ENCODE measurements at regions not wholly inside any gene's neighbourhood (a gene's known extent, or its start where the extent isn't known, plus 50 kb on each side); places are given as distances from the start of the nearest gene placed in this dataset.

DNA sequence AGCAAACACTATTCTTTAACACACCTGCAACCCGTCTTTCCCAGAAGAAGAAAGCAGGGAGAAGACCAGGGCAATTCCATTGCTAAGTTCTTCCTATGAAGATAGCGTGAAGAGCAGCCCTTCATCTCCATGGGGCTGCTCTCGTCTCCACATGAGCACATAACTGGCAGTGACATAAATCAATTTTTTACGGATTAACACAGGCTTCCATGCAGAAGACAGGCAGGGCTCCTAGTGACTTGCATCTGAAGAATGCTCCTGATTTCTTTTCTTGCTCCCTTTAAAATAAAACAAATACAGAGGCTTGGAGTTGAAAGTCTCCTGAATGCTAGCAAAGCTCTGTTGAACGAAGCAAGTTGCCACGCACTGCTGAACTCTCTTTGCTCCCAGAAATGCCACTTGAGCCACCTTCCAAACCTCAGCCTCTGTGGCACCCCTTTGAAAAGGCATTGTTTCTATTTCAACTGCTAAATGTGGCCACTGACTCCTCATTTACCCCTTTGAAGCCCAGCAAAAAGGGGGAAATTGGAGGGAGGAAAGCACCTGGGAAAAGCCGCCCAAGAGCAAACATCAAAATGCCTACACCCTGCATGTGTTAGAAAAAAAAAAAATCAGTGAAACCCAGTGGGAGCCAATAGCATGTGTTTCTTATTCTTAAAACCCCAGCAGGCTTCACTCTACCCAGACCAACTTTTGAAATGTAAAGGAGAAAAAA lies 383.7 kb downstream of the IDS start:
- no peak for TF ChIP-seq POLR2A (IDR thresholded peaks at IDR 0.05)
- ATAC-seq, result no peak
- Histone ChIP-seq H3K27ac (no peak overlapping the region), H3K4me3 (no peak overlapping the region), H3K9me3 (no peaks in the 10 kb centered on the region), H3K4me1 (no peaks in the 10 kb centered on the region), H3K27me3 (no peaks in the 10 kb centered on the region), H3K36me3 (no peaks in the 10 kb centered on the region)
- intact Hi-C loops (cut with DNase I; ENCODE audit: low total_unique reads), result no loop called here
- in situ Hi-C loops (cut with MboI; ENCODE audit: low sequenced_read_pairs in 4 of 4), result no loop called here
- no peak for DNase-seq

DNA sequence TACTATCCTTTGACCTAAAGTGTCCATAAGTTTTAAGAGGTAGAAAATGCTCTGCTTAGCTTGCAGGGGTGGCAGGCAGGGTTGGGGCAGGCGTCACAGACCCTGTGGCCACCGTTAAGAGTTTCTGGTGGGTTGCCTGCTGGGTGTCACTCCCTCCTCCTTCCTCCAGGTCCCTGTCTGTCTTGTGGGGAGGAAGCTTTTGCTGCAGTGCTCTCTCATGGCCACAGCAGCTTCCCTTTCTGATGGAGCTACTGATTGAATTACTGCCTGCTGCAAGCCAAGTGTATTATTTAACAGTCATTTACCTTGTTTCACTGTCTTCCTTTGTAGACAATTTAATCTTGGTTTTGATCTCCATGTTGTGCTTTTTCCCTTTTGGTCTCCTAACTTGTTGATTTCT lies 384.6 kb downstream of the IDS start:
- intact Hi-C loops (cut with DNase I; ENCODE audit: low total_unique reads), result no loop called here
- ATAC-seq (no peak), DNase-seq (no peak)
- Histone ChIP-seq H3K27me3 (no peaks in the 10 kb centered on the region), H3K4me3 (no peak overlapping the region), H3K9me3 (no peaks in the 10 kb centered on the region), H3K4me1 (no peaks in the 10 kb centered on the region), H3K27ac (no peak overlapping the region), H3K36me3 (no peaks in the 10 kb centered on the region)
- in situ Hi-C loops (cut with MboI; ENCODE audit: low sequenced_read_pairs in 4 of 4), result no loop called here
- TF ChIP-seq, protein P1, sequence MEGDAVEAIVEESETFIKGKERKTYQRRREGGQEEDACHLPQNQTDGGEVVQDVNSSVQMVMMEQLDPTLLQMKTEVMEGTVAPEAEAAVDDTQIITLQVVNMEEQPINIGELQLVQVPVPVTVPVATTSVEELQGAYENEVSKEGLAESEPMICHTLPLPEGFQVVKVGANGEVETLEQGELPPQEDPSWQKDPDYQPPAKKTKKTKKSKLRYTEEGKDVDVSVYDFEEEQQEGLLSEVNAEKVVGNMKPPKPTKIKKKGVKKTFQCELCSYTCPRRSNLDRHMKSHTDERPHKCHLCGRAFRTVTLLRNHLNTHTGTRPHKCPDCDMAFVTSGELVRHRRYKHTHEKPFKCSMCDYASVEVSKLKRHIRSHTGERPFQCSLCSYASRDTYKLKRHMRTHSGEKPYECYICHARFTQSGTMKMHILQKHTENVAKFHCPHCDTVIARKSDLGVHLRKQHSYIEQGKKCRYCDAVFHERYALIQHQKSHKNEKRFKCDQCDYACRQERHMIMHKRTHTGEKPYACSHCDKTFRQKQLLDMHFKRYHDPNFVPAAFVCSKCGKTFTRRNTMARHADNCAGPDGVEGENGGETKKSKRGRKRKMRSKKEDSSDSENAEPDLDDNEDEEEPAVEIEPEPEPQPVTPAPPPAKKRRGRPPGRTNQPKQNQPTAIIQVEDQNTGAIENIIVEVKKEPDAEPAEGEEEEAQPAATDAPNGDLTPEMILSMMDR (IDR thresholded peaks at IDR 0.05 in 4 of 5, conservative IDR thresholded peaks at IDR 0.05 in 1 of 5), result no peak
- no peak for TF ChIP-seq POLR2A (IDR thresholded peaks at IDR 0.05)

GRCh38 chrX:149114874-149115273 lies 390.2 kb downstream of the IDS start:
- H3K9me3 ChIP-seq, result no peaks in the 10 kb centered on the region
- intact Hi-C loops (cut with DNase I; ENCODE audit: low total_unique reads), result no loop called here

GRCh38 chrX:149114001-149114400 lies 391.1 kb downstream of the IDS start:
- no peaks in the 10 kb centered on the region for H3K27me3 ChIP-seq
- no peaks in the 10 kb centered on the region for H3K36me3 ChIP-seq
- no peaks in the 10 kb centered on the region for H3K9me3 ChIP-seq
- no peak for TF ChIP-seq POLR2A (IDR thresholded peaks at IDR 0.05)
- intact Hi-C loops (cut with DNase I; ENCODE audit: low total_unique reads) (no loop called here), in situ Hi-C loops (cut with MboI; ENCODE audit: low sequenced_read_pairs in 4 of 4) (no loop called here)
- DNase-seq (no peak), ATAC-seq (no peak)
- H3K4me1 ChIP-seq, result no peaks in the 10 kb centered on the region
- H3K27ac ChIP-seq, result no peak overlapping the region
- no peak overlapping the region for H3K4me3 ChIP-seq

More at GRCh38 chrX:149114874-149115273, 390.2 kb downstream of the IDS start:
- in situ Hi-C loops (cut with MboI; ENCODE audit: low sequenced_read_pairs in 4 of 4), result no loop called here
- H3K27ac ChIP-seq, result no peak overlapping the region
- H3K4me1 ChIP-seq, result no peaks in the 10 kb centered on the region
- TF ChIP-seq, protein P1 (IDR thresholded peaks at IDR 0.05 in 4 of 5, conservative IDR thresholded peaks at IDR 0.05 in 1 of 5), result no peak
- no peak for TF ChIP-seq POLR2A (IDR thresholded peaks at IDR 0.05)
- no peak overlapping the region for H3K4me3 ChIP-seq
- H3K27me3 ChIP-seq, result no peaks in the 10 kb centered on the region
- ATAC-seq (no peak), DNase-seq (no peak)
- H3K36me3 ChIP-seq, result no peaks in the 10 kb centered on the region

DNA sequence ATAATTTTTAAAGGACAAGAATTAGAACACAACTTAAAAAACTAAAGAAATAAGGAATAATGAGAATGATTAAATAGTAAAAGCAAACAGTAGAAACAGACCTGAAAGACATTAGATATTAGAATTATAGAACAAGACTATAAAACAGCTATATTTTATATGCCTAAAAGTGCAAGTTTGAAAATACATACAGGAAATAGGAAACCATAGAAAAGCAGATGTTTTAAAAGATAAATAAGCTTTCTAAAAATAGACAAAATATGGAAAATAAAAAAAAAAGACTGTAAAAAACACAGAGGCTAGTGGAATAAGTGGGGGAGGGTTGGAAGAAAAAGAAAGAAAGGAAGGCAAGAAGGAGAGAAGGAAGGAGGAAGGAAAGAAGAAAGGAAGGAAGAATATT lies 407.3 kb downstream of the IDS start:
- Histone ChIP-seq H3K4me1 (no peaks in the 10 kb centered on the region), H3K36me3 (no peaks in the 10 kb centered on the region), H3K27me3 (no peaks in the 10 kb centered on the region), H3K4me3 (no peak overlapping the region), H3K27ac (no peak overlapping the region), H3K9me3 (no peaks in the 10 kb centered on the region)
- TF ChIP-seq, protein P1 (IDR thresholded peaks at IDR 0.05 in 4 of 5, conservative IDR thresholded peaks at IDR 0.05 in 1 of 5), result no peak
- no peak for TF ChIP-seq POLR2A (IDR thresholded peaks at IDR 0.05)
- ATAC-seq (no peak), DNase-seq (no peak)
- intact Hi-C loops (cut with DNase I; ENCODE audit: low total_unique reads), result no loop called here
- in situ Hi-C loops (cut with MboI; ENCODE audit: low sequenced_read_pairs in 4 of 4), result no loop called here

DNA sequence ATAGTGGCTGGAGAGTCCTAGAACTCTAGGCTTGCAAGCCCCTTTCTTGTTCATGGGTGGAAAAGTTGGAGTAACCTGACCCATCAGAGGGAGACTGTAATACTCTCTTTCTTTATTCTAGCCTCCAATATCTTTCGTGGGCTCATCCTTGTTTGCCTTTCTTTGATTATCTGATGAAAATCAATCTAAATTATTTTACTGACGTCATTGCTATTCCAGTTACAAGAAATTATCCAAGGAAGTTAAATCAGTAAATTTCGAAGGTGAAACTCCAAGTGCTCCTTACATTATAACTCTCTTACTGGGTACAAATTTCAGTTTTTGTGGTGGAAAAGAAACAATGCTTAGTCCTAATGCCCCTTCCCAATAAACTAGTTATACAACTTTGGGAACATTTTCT lies 412.9 kb downstream of the IDS start:
- Histone ChIP-seq H3K27ac (no peak overlapping the region), H3K9me3 (no peaks in the 10 kb centered on the region), H3K36me3 (no peaks in the 10 kb centered on the region), H3K4me1 (no peaks in the 10 kb centered on the region), H3K27me3 (no peaks in the 10 kb centered on the region), H3K4me3 (no peak overlapping the region)
- no peak for DNase-seq
- in situ Hi-C loops (cut with MboI; ENCODE audit: low sequenced_read_pairs in 4 of 4), result no loop called here
- TF ChIP-seq POLR2A (IDR thresholded peaks at IDR 0.05), result no peak
- TF ChIP-seq, protein P1 (IDR thresholded peaks at IDR 0.05 in 4 of 5, conservative IDR thresholded peaks at IDR 0.05 in 1 of 5), result no peak
- ATAC-seq, result no peak
- intact Hi-C loops (cut with DNase I; ENCODE audit: low total_unique reads), result no loop called here

All from gastrocnemius medialis (tissue), 4 donors.